T-helper 1 cell treated with Interleukin-12 subunit alpha and Interleukin-12 subunit beta and Interleukin-4 antibody, amounts not matched to agents 30 μg/mL and 1 μg/mL, for 36 hours (primary cell): ENCODE measurements at regions not wholly inside any gene's neighbourhood (a gene's known extent, or its start where the extent isn't known, plus 50 kb on each side); places are given as distances from the start of the nearest gene placed in this dataset.

Source experiments
- H3K27ac Mint-ChIP-seq: one replicate; pipeline ENCODE4 v1.8.0; 2021; ENCODE audit warnings: mild to moderate bottlenecking, mixed read lengths
- H3K27me3 Mint-ChIP-seq: one replicate; pipeline ENCODE4 v1.8.0; 2021; ENCODE audit warnings: low read depth, mixed read lengths
- H3K36me3 Mint-ChIP-seq: one replicate; pipeline ENCODE4 v1.8.0; 2021; ENCODE audit warnings: low read depth, mixed read lengths
- H3K4me1 Mint-ChIP-seq: one replicate; pipeline ENCODE4 v1.8.0; 2021; ENCODE audit warnings: low read depth, mixed read lengths
- H3K4me3 Mint-ChIP-seq: one replicate; pipeline ENCODE4 v1.8.0; 2021; ENCODE audit warnings: mild to moderate bottlenecking, moderate library complexity, mixed read lengths
- H3K9me3 Mint-ChIP-seq: one replicate; pipeline ENCODE4 v1.8.0; 2021; ENCODE audit warnings: mixed read lengths

GRCh38 chr6:3630258-3630835, 121.2 kb downstream of the PXDC1 start:
- Mint-ChIP-seq H3K9me3 (no peaks in the 10 kb centered on the region), H3K36me3 (no peaks in the 10 kb centered on the region), H3K4me3 (no peak overlapping the region), H3K4me1 (no peaks in the 10 kb centered on the region), H3K27ac (no peak overlapping the region), H3K27me3 (peaks cover 20% of the 10 kb centered on the region)

- Mint-ChIP-seq H3K4me3 (no peak overlapping the region), H3K27ac (no peak overlapping the region), H3K27me3 (peaks cover 20% of the 10 kb centered on the region), H3K36me3 (no peaks in the 10 kb centered on the region), H3K9me3 (no peaks in the 10 kb centered on the region), H3K4me1 (no peaks in the 10 kb centered on the region)
Observed at GRCh38 chr6:3627956-3628835, 123.3 kb downstream of the PXDC1 start.

GRCh38 chr6:3627501-3627900, 124.0 kb downstream of the PXDC1 start:
- Mint-ChIP-seq H3K4me1 (no peaks in the 10 kb centered on the region), H3K27ac (no peak overlapping the region), H3K36me3 (no peaks in the 10 kb centered on the region), H3K4me3 (no peak overlapping the region), H3K9me3 (no peaks in the 10 kb centered on the region), H3K27me3 (peaks cover 22% of the 10 kb centered on the region)

- Mint-ChIP-seq H3K36me3 (no peaks in the 10 kb centered on the region), H3K4me3 (no peak overlapping the region), H3K27ac (no peak overlapping the region), H3K27me3 (peaks cover 25% of the 10 kb centered on the region), H3K4me1 (no peaks in the 10 kb centered on the region), H3K9me3 (no peaks in the 10 kb centered on the region)
Observed at GRCh38 chr6:3625980-3626563, 125.4 kb downstream of the PXDC1 start.

GRCh38 chr6:3625149-3625979, 126.1 kb downstream of the PXDC1 start:
- Mint-ChIP-seq H3K36me3 (no peaks in the 10 kb centered on the region), H3K4me1 (no peaks in the 10 kb centered on the region), H3K27me3 (peaks cover 25% of the 10 kb centered on the region), H3K9me3 (no peaks in the 10 kb centered on the region), H3K4me3 (no peak overlapping the region), H3K27ac (no peak overlapping the region)

GRCh38 chr6:3624250-3625136, 127.0 kb downstream of the PXDC1 start:
- Mint-ChIP-seq H3K4me3 (no peak overlapping the region), H3K9me3 (no peaks in the 10 kb centered on the region), H3K4me1 (no peaks in the 10 kb centered on the region), H3K36me3 (no peaks in the 10 kb centered on the region), H3K27ac (no peak overlapping the region), H3K27me3 (peaks cover 25% of the 10 kb centered on the region)

GRCh38 chr6:3623451-3624249, 127.9 kb downstream of the PXDC1 start:
- Mint-ChIP-seq H3K27ac (no peak overlapping the region), H3K4me1 (no peaks in the 10 kb centered on the region), H3K27me3 (peaks cover 18% of the 10 kb centered on the region), H3K36me3 (no peaks in the 10 kb centered on the region), H3K9me3 (no peaks in the 10 kb centered on the region), H3K4me3 (no peak overlapping the region)

GRCh38 chr6:3621411-3621810, 130.1 kb downstream of the PXDC1 start:
- Mint-ChIP-seq H3K9me3 (no peaks in the 10 kb centered on the region), H3K27ac (no peak overlapping the region), H3K4me3 (no peak overlapping the region), H3K27me3 (peaks cover 5% of the 10 kb centered on the region), H3K36me3 (no peaks in the 10 kb centered on the region), H3K4me1 (no peaks in the 10 kb centered on the region)

- H3K27ac Mint-ChIP-seq, result no peak overlapping the region
- no peaks in the 10 kb centered on the region for H3K36me3 Mint-ChIP-seq
- no peak overlapping the region for H3K4me3 Mint-ChIP-seq
- peaks cover 5% of the 10 kb centered on the region for H3K27me3 Mint-ChIP-seq
- no peaks in the 10 kb centered on the region for H3K9me3 Mint-ChIP-seq
- no peaks in the 10 kb centered on the region for H3K4me1 Mint-ChIP-seq
Observed at GRCh38 chr6:3620937-3621336, 130.6 kb downstream of the PXDC1 start.

GRCh38 chr6:3620389-3620788, 131.1 kb downstream of the PXDC1 start:
- H3K4me3 Mint-ChIP-seq, result no peak overlapping the region
- H3K4me1 Mint-ChIP-seq, result no peaks in the 10 kb centered on the region
- H3K9me3 Mint-ChIP-seq, result no peaks in the 10 kb centered on the region
- peaks cover 5% of the 10 kb centered on the region for H3K27me3 Mint-ChIP-seq
- H3K36me3 Mint-ChIP-seq, result no peaks in the 10 kb centered on the region
- H3K27ac Mint-ChIP-seq, result no peak overlapping the region

- H3K36me3 Mint-ChIP-seq, result no peaks in the 10 kb centered on the region
- no peaks in the 10 kb centered on the region for H3K4me1 Mint-ChIP-seq
- H3K4me3 Mint-ChIP-seq, result no peak overlapping the region
- no peak overlapping the region for H3K27ac Mint-ChIP-seq
- peaks cover 5% of the 10 kb centered on the region for H3K27me3 Mint-ChIP-seq
- no peaks in the 10 kb centered on the region for H3K9me3 Mint-ChIP-seq
Observed at GRCh38 chr6:3619800-3620199, 131.7 kb downstream of the PXDC1 start.

- Mint-ChIP-seq H3K4me3 (no peak overlapping the region), H3K27me3 (peaks cover 5% of the 10 kb centered on the region), H3K36me3 (no peaks in the 10 kb centered on the region), H3K4me1 (no peaks in the 10 kb centered on the region), H3K27ac (no peak overlapping the region), H3K9me3 (no peaks in the 10 kb centered on the region)
Observed at GRCh38 chr6:3619201-3619600, 132.3 kb downstream of the PXDC1 start.

GRCh38 chr6:3618642-3619041, 132.9 kb downstream of the PXDC1 start:
- Mint-ChIP-seq H3K27me3 (peaks cover 5% of the 10 kb centered on the region), H3K27ac (no peak overlapping the region), H3K36me3 (no peaks in the 10 kb centered on the region), H3K4me1 (no peaks in the 10 kb centered on the region), H3K4me3 (no peak overlapping the region), H3K9me3 (no peaks in the 10 kb centered on the region)
